ENCODE measurements at regions not wholly inside any gene's neighbourhood (a gene's known extent, or its start where the extent isn't known, plus 50 kb on each side); places are given as distances from the start of the nearest gene placed in this dataset.

GRCh38 chr13:61960981-61961380 lies 545.3 kb upstream of the PCDH20 start:
- H3K9ac ChIP-seq (replicated peaks; ENCODE audit: extremely low read depth, insufficient read depth, low read length) = no peak overlapping the region
- no peaks in the 10 kb centered on the region for H3K27me3 ChIP-seq (ENCODE audit: control insufficient read depth in 2 of 2, insufficient read depth in 2 of 2, low read length in 2 of 2)
- H4K20me1 ChIP-seq (replicated peaks; ENCODE audit: control insufficient read depth, extremely low read depth, insufficient read depth, low read length) = no peaks in the 10 kb centered on the region
- TF ChIP-seq FOS (IDR thresholded peaks at IDR 0.05; ENCODE audit: borderline replicate concordance, insufficient read depth, low read length) (no peak), CTCF (IDR thresholded peaks at IDR 0.05; ENCODE audit: extremely low read depth in 1 of 2, insufficient read depth in 1 of 2, low read depth in 1 of 2, low read length in 2 of 2) (no peak), POLR2A (IDR thresholded peaks at IDR 0.05; ENCODE audit: low read depth, low read length) (no peak), EZH2 (IDR thresholded peaks at IDR 0.05; ENCODE audit: borderline replicate concordance, low read depth, low read length, severe bottlenecking) (no peak), MAX (IDR thresholded peaks at IDR 0.05; ENCODE audit: insufficient read depth, insufficient read length) (no peak), MYC (IDR thresholded peaks at IDR 0.05; ENCODE audit: low read depth, low read length) (no peak), GATA2 (IDR thresholded peaks at IDR 0.05; ENCODE audit: insufficient read depth, insufficient read length, low read depth, low read length) (no peak), JUN (IDR thresholded peaks at IDR 0.05; ENCODE audit: borderline replicate concordance, insufficient read depth, insufficient read length, low read depth) (no peak), POLR2AphosphoS5 (IDR thresholded peaks at IDR 0.05; ENCODE audit: insufficient read depth, low read depth, low read length) (no peak)
- no peak overlapping the region for H3K4me2 ChIP-seq (ENCODE audit: insufficient read depth, low read length)
- no peaks in the 10 kb centered on the region for H3K9me3 ChIP-seq (replicated peaks; ENCODE audit: control insufficient read depth, insufficient read depth, low read length)
- DNase-seq (ENCODE audit: low read depth, low spot score) (no peak), FAIRE-seq (no peak)
- H3K36me3 ChIP-seq (ENCODE audit: control insufficient read depth in 2 of 2, extremely low read depth in 1 of 2, insufficient read depth in 2 of 2, low read length in 2 of 2) = no peaks in the 10 kb centered on the region
- intact Hi-C loops (cut with micrococcal nuclease) = no loop called here
- no TSS peak for BruUV-seq (replicated peaks)
- no peaks in the 10 kb centered on the region for H3K79me2 ChIP-seq (ENCODE audit: control insufficient read depth, insufficient read depth, low read length)
- no peaks in the 10 kb centered on the region for H3K4me1 ChIP-seq (ENCODE audit: control insufficient read depth, extremely low read depth, insufficient read depth, low read length)
- H3K4me3 ChIP-seq (replicated peaks in 1 of 3; ENCODE audit: insufficient read depth in 1 of 3, low read depth in 1 of 3, low read length in 3 of 3) = no peak overlapping the region
- no peak overlapping the region for H2AFZ ChIP-seq (ENCODE audit: low read depth, low read length)
- ChIA-PET POLR2A (no interaction called here), CTCF (no interaction called here)
- H3K27ac ChIP-seq (ENCODE audit: insufficient read depth, low read depth, low read length) = no peak overlapping the region
- no peaks in the 10 kb centered on the region for H3K9me1 ChIP-seq (replicated peaks; ENCODE audit: control insufficient read depth, extremely low read depth, insufficient read depth, low read length)
- dilution Hi-C loops (cut with MboI; ENCODE audit: extremely low pct_ligation_motif_present, low sequenced_read_pairs) = no loop called here

Measured in endothelial cell of umbilical vein (primary cell).